ENCODE measurements at regions not wholly inside any gene's neighbourhood (a gene's known extent, or its start where the extent isn't known, plus 50 kb on each side); places are given as distances from the start of the nearest gene placed in this dataset.
"Not testable (repeated sequence)": the region's sequence is repeated elsewhere in the genome, so short reads cannot be mapped to it uniquely, and the experiment has no call there.

GRCh38 chr9:26500471-26500870, 392.1 kb downstream of the CAAP1 start:
- no peak overlapping the region for H3K4me3 ChIP-seq (ENCODE audit: low read depth, low read length)
- H3K36me3 ChIP-seq (ENCODE audit: control insufficient read depth, insufficient read depth, low read length): no peaks in the 10 kb centered on the region
- H3K9me3 ChIP-seq (ENCODE audit: control insufficient read depth, insufficient read depth, low read depth, low read length): 0 out of 2 replicates have a peak, but pooled peaks cover 5% of the 10 kb centered on the region
- no peak overlapping the region for H3K27ac ChIP-seq (ENCODE audit: low read depth, low read length)
- H3K27me3 ChIP-seq (ENCODE audit: control insufficient read depth, insufficient read depth, low read length): no peaks in the 10 kb centered on the region
- no peaks in the 10 kb centered on the region for H3K4me1 ChIP-seq (ENCODE audit: control insufficient read depth, insufficient read depth, low read length)
- H3K9ac ChIP-seq (ENCODE audit: low read length): no peak overlapping the region

DNA sequence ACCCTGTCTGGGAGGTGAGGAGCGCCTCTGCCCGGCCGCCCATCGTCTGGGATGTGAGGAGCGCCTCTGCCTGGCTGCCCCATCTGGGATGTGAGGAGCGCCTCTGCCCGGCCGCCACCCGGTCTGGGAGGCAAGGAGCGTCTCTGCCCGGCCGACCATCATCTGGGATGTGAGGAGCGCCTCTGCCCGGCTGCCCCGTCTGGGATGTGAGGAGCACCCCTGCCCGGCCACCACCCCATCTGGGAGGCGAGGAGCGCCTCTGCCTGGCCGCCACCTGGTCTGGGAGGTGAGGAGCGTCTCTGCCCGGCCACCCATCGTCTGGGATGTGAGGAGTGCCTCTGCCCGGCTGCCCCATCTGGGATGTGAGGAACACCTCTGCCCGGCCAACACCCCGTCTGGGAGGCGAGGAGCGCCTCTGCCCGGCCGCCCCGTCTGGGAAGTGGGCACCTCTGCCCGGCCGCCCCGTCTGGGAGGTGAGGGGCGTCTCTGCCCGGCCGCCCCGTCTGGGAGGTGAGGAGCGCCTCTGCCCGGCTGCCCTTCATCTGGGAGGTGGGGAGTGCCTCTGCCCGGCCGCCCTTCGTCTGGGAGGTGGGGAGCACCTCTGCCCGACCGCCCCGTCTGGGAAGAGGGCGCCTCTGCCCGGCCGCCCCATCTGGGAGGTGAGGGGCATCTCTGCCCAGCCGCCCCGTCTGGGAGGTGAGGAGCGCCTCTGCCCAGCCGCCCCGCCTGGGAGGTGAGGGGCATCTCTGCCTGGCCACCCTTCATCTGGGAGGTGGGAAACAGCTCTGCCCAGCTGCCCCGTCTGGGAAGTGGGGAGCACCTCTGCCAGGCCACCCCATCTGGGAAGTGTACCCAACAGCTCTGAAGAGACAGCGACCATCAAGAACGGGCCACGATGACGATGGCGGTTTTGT, 399.7 kb downstream of the CAAP1 start:
- H3K9me3 ChIP-seq (ENCODE audit: control insufficient read depth, insufficient read depth, low read depth, low read length): peaks cover 28% of the 10 kb centered on the region
- H3K9ac ChIP-seq (ENCODE audit: low read length); H3K27ac ChIP-seq (ENCODE audit: low read depth, low read length); H3K4me3 ChIP-seq (ENCODE audit: low read depth, low read length); H3K4me1 ChIP-seq (ENCODE audit: control insufficient read depth, insufficient read depth, low read length); H3K27me3 ChIP-seq (ENCODE audit: control insufficient read depth, insufficient read depth, low read length); H3K36me3 ChIP-seq (ENCODE audit: control insufficient read depth, insufficient read depth, low read length): not testable (repeated sequence)

GRCh38 chr9:26491922-26492607, 400.5 kb downstream of the CAAP1 start:
- H3K4me3 ChIP-seq (ENCODE audit: low read depth, low read length); H3K4me1 ChIP-seq (ENCODE audit: control insufficient read depth, insufficient read depth, low read length); H3K27ac ChIP-seq (ENCODE audit: low read depth, low read length); H3K27me3 ChIP-seq (ENCODE audit: control insufficient read depth, insufficient read depth, low read length); H3K9ac ChIP-seq (ENCODE audit: low read length); H3K36me3 ChIP-seq (ENCODE audit: control insufficient read depth, insufficient read depth, low read length): not testable (repeated sequence)
- peaks cover 23% of the 10 kb centered on the region for H3K9me3 ChIP-seq (ENCODE audit: control insufficient read depth, insufficient read depth, low read depth, low read length)

- Histone ChIP-seq H3K4me1 (ENCODE audit: control insufficient read depth, insufficient read depth, low read length) (no peaks in the 10 kb centered on the region), H3K27me3 (ENCODE audit: control insufficient read depth, insufficient read depth, low read length) (no peaks in the 10 kb centered on the region), H3K4me3 (ENCODE audit: low read depth, low read length) (no peak overlapping the region), H3K9ac (ENCODE audit: low read length) (no peak overlapping the region), H3K27ac (ENCODE audit: low read depth, low read length) (no peak overlapping the region), H3K36me3 (ENCODE audit: control insufficient read depth, insufficient read depth, low read length) (no peaks in the 10 kb centered on the region), H3K9me3 (ENCODE audit: control insufficient read depth, insufficient read depth, low read depth, low read length) (no peaks in the 10 kb centered on the region)
These were observed 408.6 kb downstream of the CAAP1 start for GRCh38 chr9:26483991-26484390.

- Histone ChIP-seq H3K4me3 (ENCODE audit: low read depth, low read length) (no peak overlapping the region), H3K9ac (ENCODE audit: low read length) (no peak overlapping the region), H3K27me3 (ENCODE audit: control insufficient read depth, insufficient read depth, low read length) (no peaks in the 10 kb centered on the region), H3K27ac (ENCODE audit: low read depth, low read length) (no peak overlapping the region), H3K9me3 (ENCODE audit: control insufficient read depth, insufficient read depth, low read depth, low read length) (no peaks in the 10 kb centered on the region), H3K4me1 (ENCODE audit: control insufficient read depth, insufficient read depth, low read length) (no peaks in the 10 kb centered on the region), H3K36me3 (ENCODE audit: control insufficient read depth, insufficient read depth, low read length) (no peaks in the 10 kb centered on the region)
These were observed 414.6 kb downstream of the CAAP1 start for GRCh38 chr9:26477963-26478362.

DNA sequence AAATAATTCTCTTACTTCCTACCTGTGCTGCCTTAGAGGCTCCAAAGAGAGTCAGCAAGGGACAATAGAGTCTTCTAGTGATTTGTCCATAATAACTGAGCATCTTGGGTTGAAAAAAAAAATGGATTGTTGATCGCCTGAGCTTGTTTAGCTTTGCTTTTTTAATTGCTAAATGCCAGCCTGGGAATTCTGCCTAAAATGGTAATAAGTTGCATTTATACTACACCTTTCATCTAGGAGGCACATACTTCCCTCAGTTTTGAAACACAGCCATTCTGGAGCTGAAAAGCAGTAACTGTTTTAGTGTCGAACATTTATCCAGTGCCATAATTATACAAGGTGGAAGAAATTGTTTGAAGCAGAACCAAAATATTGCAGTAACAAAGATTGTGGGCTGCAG, 421.3 kb downstream of the CAAP1 start:
- H3K4me3 ChIP-seq (ENCODE audit: low read depth, low read length): no peak overlapping the region
- H3K27me3 ChIP-seq (ENCODE audit: control insufficient read depth, insufficient read depth, low read length): no peaks in the 10 kb centered on the region
- no peaks in the 10 kb centered on the region for H3K4me1 ChIP-seq (ENCODE audit: control insufficient read depth, insufficient read depth, low read length)
- H3K27ac ChIP-seq (ENCODE audit: low read depth, low read length): no peak overlapping the region
- H3K9me3 ChIP-seq (ENCODE audit: control insufficient read depth, insufficient read depth, low read depth, low read length): no peaks in the 10 kb centered on the region
- H3K9ac ChIP-seq (ENCODE audit: low read length): no peak overlapping the region
- H3K36me3 ChIP-seq (ENCODE audit: control insufficient read depth, insufficient read depth, low read length): no peaks in the 10 kb centered on the region

DNA sequence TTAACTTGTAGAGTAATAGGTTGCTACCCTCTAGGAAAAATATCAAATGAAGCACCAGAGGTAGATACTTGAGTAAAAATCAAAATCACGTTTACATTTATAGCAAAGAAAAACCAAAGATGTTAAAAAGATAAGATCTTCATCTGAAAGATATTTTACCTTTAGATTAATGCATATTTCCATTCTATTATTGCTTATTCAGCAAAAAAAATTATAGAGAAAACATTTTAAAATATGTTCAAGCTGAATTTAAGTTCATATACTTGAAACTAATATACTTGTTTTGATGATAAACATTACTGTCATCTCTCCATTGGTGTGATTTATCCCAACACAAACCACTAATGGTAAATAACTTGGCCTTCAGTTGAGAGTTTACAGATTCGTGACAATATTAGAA, 422.3 kb downstream of the CAAP1 start:
- no peaks in the 10 kb centered on the region for H3K36me3 ChIP-seq (ENCODE audit: control insufficient read depth, insufficient read depth, low read length)
- no peak overlapping the region for H3K27ac ChIP-seq (ENCODE audit: low read depth, low read length)
- H3K27me3 ChIP-seq (ENCODE audit: control insufficient read depth, insufficient read depth, low read length): no peaks in the 10 kb centered on the region
- H3K9me3 ChIP-seq (ENCODE audit: control insufficient read depth, insufficient read depth, low read depth, low read length): no peaks in the 10 kb centered on the region
- no peak overlapping the region for H3K9ac ChIP-seq (ENCODE audit: low read length)
- no peak overlapping the region for H3K4me3 ChIP-seq (ENCODE audit: low read depth, low read length)
- no peaks in the 10 kb centered on the region for H3K4me1 ChIP-seq (ENCODE audit: control insufficient read depth, insufficient read depth, low read length)

DNA sequence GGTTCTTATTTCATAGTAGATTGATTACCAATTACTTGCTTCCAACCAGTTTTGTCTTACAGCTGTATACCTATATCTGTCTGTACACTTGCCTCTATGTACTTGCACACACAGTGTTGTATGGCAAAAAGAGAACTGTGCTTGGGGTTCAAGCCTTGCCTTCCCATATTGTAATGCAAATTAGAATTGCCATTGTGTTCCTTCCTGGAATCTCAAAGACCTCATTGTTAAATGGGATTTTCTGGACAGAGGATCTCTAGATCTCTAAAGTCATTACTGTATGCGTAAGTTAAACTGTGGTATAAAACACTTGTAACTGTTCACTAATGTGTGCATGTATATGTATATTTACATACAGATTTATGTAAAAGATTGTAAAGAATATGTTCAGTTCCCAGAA, 428.8 kb downstream of the CAAP1 start:
- no peaks in the 10 kb centered on the region for H3K36me3 ChIP-seq (ENCODE audit: control insufficient read depth, insufficient read depth, low read length)
- H3K9ac ChIP-seq (ENCODE audit: low read length): no peak overlapping the region
- no peaks in the 10 kb centered on the region for H3K27me3 ChIP-seq (ENCODE audit: control insufficient read depth, insufficient read depth, low read length)
- no peaks in the 10 kb centered on the region for H3K4me1 ChIP-seq (ENCODE audit: control insufficient read depth, insufficient read depth, low read length)
- no peak overlapping the region for H3K27ac ChIP-seq (ENCODE audit: low read depth, low read length)
- H3K4me3 ChIP-seq (ENCODE audit: low read depth, low read length): no peak overlapping the region
- H3K9me3 ChIP-seq (ENCODE audit: control insufficient read depth, insufficient read depth, low read depth, low read length): no peaks in the 10 kb centered on the region

DNA sequence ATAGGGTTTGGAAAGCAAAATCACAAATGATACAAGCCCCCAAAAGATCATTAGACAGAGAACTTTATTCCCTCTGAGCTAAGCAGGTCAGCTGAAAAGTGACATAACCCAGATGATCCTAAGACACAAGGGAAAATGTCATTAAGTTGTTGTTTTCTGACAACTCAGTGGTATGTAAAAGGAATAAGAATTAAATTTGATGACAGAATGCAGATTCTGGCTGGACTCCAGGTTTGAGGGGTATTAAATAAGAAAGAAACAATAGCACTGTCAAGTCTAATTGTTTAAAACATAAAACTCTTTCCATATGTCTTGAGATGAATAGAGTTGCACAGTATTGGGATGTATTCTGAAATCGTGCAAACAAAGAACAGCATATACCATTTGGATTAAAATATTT, 429.9 kb downstream of the CAAP1 start:
- H3K9me3 ChIP-seq (ENCODE audit: control insufficient read depth, insufficient read depth, low read depth, low read length): no peaks in the 10 kb centered on the region
- no peaks in the 10 kb centered on the region for H3K4me1 ChIP-seq (ENCODE audit: control insufficient read depth, insufficient read depth, low read length)
- no peaks in the 10 kb centered on the region for H3K27me3 ChIP-seq (ENCODE audit: control insufficient read depth, insufficient read depth, low read length)
- no peaks in the 10 kb centered on the region for H3K36me3 ChIP-seq (ENCODE audit: control insufficient read depth, insufficient read depth, low read length)
- no peak overlapping the region for H3K9ac ChIP-seq (ENCODE audit: low read length)
- H3K27ac ChIP-seq (ENCODE audit: low read depth, low read length): no peak overlapping the region
- no peak overlapping the region for H3K4me3 ChIP-seq (ENCODE audit: low read depth, low read length)

GRCh38 chr9:26462213-26462612, 430.4 kb downstream of the CAAP1 start:
- H3K27me3 ChIP-seq (ENCODE audit: control insufficient read depth, insufficient read depth, low read length): no peaks in the 10 kb centered on the region
- H3K9ac ChIP-seq (ENCODE audit: low read length): no peak overlapping the region
- H3K27ac ChIP-seq (ENCODE audit: low read depth, low read length): no peak overlapping the region
- H3K4me3 ChIP-seq (ENCODE audit: low read depth, low read length): no peak overlapping the region
- H3K36me3 ChIP-seq (ENCODE audit: control insufficient read depth, insufficient read depth, low read length): no peaks in the 10 kb centered on the region
- H3K4me1 ChIP-seq (ENCODE audit: control insufficient read depth, insufficient read depth, low read length): no peaks in the 10 kb centered on the region
- H3K9me3 ChIP-seq (ENCODE audit: control insufficient read depth, insufficient read depth, low read depth, low read length): no peaks in the 10 kb centered on the region

- no peaks in the 10 kb centered on the region for H3K4me1 ChIP-seq (ENCODE audit: control insufficient read depth, insufficient read depth, low read length)
- no peaks in the 10 kb centered on the region for H3K27me3 ChIP-seq (ENCODE audit: control insufficient read depth, insufficient read depth, low read length)
- H3K9me3 ChIP-seq (ENCODE audit: control insufficient read depth, insufficient read depth, low read depth, low read length): no peaks in the 10 kb centered on the region
- no peak overlapping the region for H3K27ac ChIP-seq (ENCODE audit: low read depth, low read length)
- no peak overlapping the region for H3K9ac ChIP-seq (ENCODE audit: low read length)
- H3K4me3 ChIP-seq (ENCODE audit: low read depth, low read length): no peak overlapping the region
- no peaks in the 10 kb centered on the region for H3K36me3 ChIP-seq (ENCODE audit: control insufficient read depth, insufficient read depth, low read length)
These were observed 432.0 kb downstream of the CAAP1 start for GRCh38 chr9:26460624-26461023.
